Activated CD4-positive, alpha-beta memory T cell treated with anti-CD3 and anti-CD28 coated beads, Interleukin-2, amount 10 ng/mL, durations not matched to agents 7 days and 5 days (primary cell): ENCODE measurements at regions not wholly inside any gene's neighbourhood (a gene's known extent, or its start where the extent isn't known, plus 50 kb on each side); places are given as distances from the start of the nearest gene placed in this dataset.

Experiments used
- CTCF ChIA-PET: fragments of 350-600 bp; sonication (Branson Sonifier 250); formaldehyde crosslinking; loops from one replicate; lab custom pipeline; 2021; ENCODE audit warnings: antibody characterized with exemption, inconsistent platforms; lab: Charles Lee
- POLR2A ChIA-PET: fragments of 350-600 bp; sonication (Branson Sonifier 250); formaldehyde crosslinking; loops from one replicate; lab custom pipeline; 2021; ENCODE audit warnings: antibody characterized with exemption; lab: Charles Lee
- DNase-seq: peaks from one replicate; pipeline ENCODE4 v3.0.0-alpha.2; 2020
- H3K27ac Mint-ChIP-seq: one replicate; pipeline ENCODE4 v1.8.0; 2021; ENCODE audit warnings: mild to moderate bottlenecking, mixed read lengths
- H3K27me3 Mint-ChIP-seq: one replicate; pipeline ENCODE4 v1.8.0; 2021; ENCODE audit warnings: mixed read lengths
- H3K36me3 Mint-ChIP-seq: one replicate; pipeline ENCODE4 v1.8.0; 2021; ENCODE audit warnings: low read depth, mixed read lengths
- H3K4me1 Mint-ChIP-seq: one replicate; pipeline ENCODE4 v1.8.0; 2021; ENCODE audit warnings: mixed read lengths
- H3K4me3 Mint-ChIP-seq: one replicate; pipeline ENCODE4 v1.8.0; 2021; ENCODE audit warnings: mild to moderate bottlenecking, mixed read lengths
- H3K9me3 Mint-ChIP-seq: one replicate; pipeline ENCODE4 v1.8.0; 2021; ENCODE audit warnings: mixed read lengths

- ChIA-PET CTCF (interaction anchor here (0.8 to 5.2 kb wide), 15 partner anchors 11 to 176 kb away, joined by 3 to 42 read pairs (median 7); a partner anchor contains a TSS), POLR2A (interaction anchor here (0.5 to 20.8 kb wide), 45 partner anchors 11 to 1694 kb away, joined by 3 to 1293 read pairs (median 46); partner anchors contain the start of genes HMGN4 and RIPOR2)
- peak; percentile 84 for DNase-seq
- Mint-ChIP-seq H3K4me1 (peaks cover 43% of the 10 kb centered on the region), H3K27me3 (no peaks in the 10 kb centered on the region), H3K36me3 (peaks cover 30% of the 10 kb centered on the region), H3K9me3 (no peaks in the 10 kb centered on the region), H3K27ac (peak overlapping the region; percentile 96), H3K4me3 (peak overlapping the region; percentile 93)
Observed at GRCh38 chr6:26199057-26199772, 112.0 kb downstream of the HFE start.

- peak overlapping the region; percentile 96 for H3K27ac Mint-ChIP-seq
- peaks cover 34% of the 10 kb centered on the region for H3K36me3 Mint-ChIP-seq
- peaks cover 40% of the 10 kb centered on the region for H3K4me1 Mint-ChIP-seq
Observed at GRCh38 chr6:26199773-26200764, 112.8 kb downstream of the HFE start.

GRCh38 chr6:26200918-26201721 is 113.9 kb downstream of the HFE start:
- ChIA-PET CTCF (no interaction called here), POLR2A (interaction anchor here (1.0 to 20.8 kb wide), 9 partner anchors 14 to 175 kb away, joined by 4 to 992 read pairs (median 330); a partner anchor contains a TSS)
- H3K4me1 Mint-ChIP-seq: peaks cover 40% of the 10 kb centered on the region
- no peaks in the 10 kb centered on the region for H3K27me3 Mint-ChIP-seq
- no peak for DNase-seq
- H3K4me3 Mint-ChIP-seq: peak overlapping the region; percentile 52
- peaks cover 25% of the 10 kb centered on the region for H3K36me3 Mint-ChIP-seq
- peak overlapping the region; percentile 83 for H3K27ac Mint-ChIP-seq
- H3K9me3 Mint-ChIP-seq: no peaks in the 10 kb centered on the region

More at GRCh38 chr6:26199773-26200764, 112.8 kb downstream of the HFE start:
- no peaks in the 10 kb centered on the region for H3K27me3 Mint-ChIP-seq
- POLR2A ChIA-PET: interaction anchor here (0.7 to 20.8 kb wide), 37 partner anchors 10 to 1693 kb away, joined by 3 to 1293 read pairs (median 60); partner anchors contain the start of gene RIPOR2
- H3K9me3 Mint-ChIP-seq: no peaks in the 10 kb centered on the region
- peak overlapping the region; percentile 93 for H3K4me3 Mint-ChIP-seq
- DNase-seq: no peak
- CTCF ChIA-PET: interaction anchor here (0.8 to 5.2 kb wide), 14 partner anchors 12 to 177 kb away, joined by 3 to 42 read pairs (median 8); a partner anchor contains a TSS

GRCh38 chr6:26202201-26202611 is 115.0 kb downstream of the HFE start:
- no peak for DNase-seq
- H3K4me3 Mint-ChIP-seq: no peak overlapping the region
- no peaks in the 10 kb centered on the region for H3K9me3 Mint-ChIP-seq
- CTCF ChIA-PET: interaction anchor here (1.0 kb wide), 1 partner anchor 15 kb away, joined by 3 read pairs; a partner anchor contains a TSS
- peak overlapping the region; percentile 32 for H3K27ac Mint-ChIP-seq
- POLR2A ChIA-PET: interaction anchor here (6.6 to 20.8 kb wide), 5 partner anchors 14 to 77 kb away, joined by 113 to 992 read pairs (median 499); a partner anchor contains a TSS
- peaks cover 40% of the 10 kb centered on the region for H3K4me1 Mint-ChIP-seq
- peaks cover 15% of the 10 kb centered on the region for H3K36me3 Mint-ChIP-seq
- no peaks in the 10 kb centered on the region for H3K27me3 Mint-ChIP-seq

- peaks cover 40% of the 10 kb centered on the region for H3K4me1 Mint-ChIP-seq
- ChIA-PET POLR2A (interaction anchor here (0.8 to 20.8 kb wide), 13 partner anchors 6 to 1664 kb away, joined by 3 to 992 read pairs (median 45); a partner anchor contains a TSS), CTCF (interaction anchor here (1.0 kb wide), 1 partner anchor 14 kb away, joined by 3 read pairs; a partner anchor contains a TSS)
- peaks cover 12% of the 10 kb centered on the region for H3K36me3 Mint-ChIP-seq
- no peak overlapping the region for H3K27ac Mint-ChIP-seq
- no peaks in the 10 kb centered on the region for H3K9me3 Mint-ChIP-seq
- H3K4me3 Mint-ChIP-seq: no peak overlapping the region
- no peak for DNase-seq
- no peaks in the 10 kb centered on the region for H3K27me3 Mint-ChIP-seq
Observed at GRCh38 chr6:26202811-26203583, 115.8 kb downstream of the HFE start.

GRCh38 chr6:26204332-26205160 is 117.3 kb downstream of the HFE start:
- CTCF ChIA-PET: interaction anchor here (1.2 to 2.4 kb wide), 5 partner anchors 9 to 46 kb away, joined by 4 to 12 read pairs (median 6); a partner anchor contains a TSS
- DNase-seq: peak; percentile 90
- H3K27me3 Mint-ChIP-seq: no peaks in the 10 kb centered on the region
- peaks cover 35% of the 10 kb centered on the region for H3K4me1 Mint-ChIP-seq
- H3K36me3 Mint-ChIP-seq: peaks cover 4% of the 10 kb centered on the region
- H3K27ac Mint-ChIP-seq: no peak overlapping the region
- no peak overlapping the region for H3K4me3 Mint-ChIP-seq
- POLR2A ChIA-PET: interaction anchor here (0.6 to 20.8 kb wide), 40 partner anchors 8 to 1691 kb away, joined by 3 to 992 read pairs (median 7); a partner anchor contains a TSS
- H3K9me3 Mint-ChIP-seq: no peaks in the 10 kb centered on the region

- ChIA-PET POLR2A (interaction anchor here (0.6 to 20.8 kb wide), 36 partner anchors 9 to 1690 kb away, joined by 3 to 992 read pairs (median 8); a partner anchor contains a TSS), CTCF (interaction anchor here (0.7 to 2.4 kb wide), 7 partner anchors 10 to 367 kb away, joined by 3 to 12 read pairs (median 4); a partner anchor contains a TSS)
- H3K4me1 Mint-ChIP-seq: peaks cover 28% of the 10 kb centered on the region
- H3K27me3 Mint-ChIP-seq: no peaks in the 10 kb centered on the region
- DNase-seq: peak; percentile 88
- H3K9me3 Mint-ChIP-seq: no peaks in the 10 kb centered on the region
- no peak overlapping the region for H3K27ac Mint-ChIP-seq
- H3K4me3 Mint-ChIP-seq: no peak overlapping the region
- H3K36me3 Mint-ChIP-seq: peaks cover 4% of the 10 kb centered on the region
Observed at GRCh38 chr6:26205161-26205624, 118.0 kb downstream of the HFE start.

- H3K27ac Mint-ChIP-seq: no peak overlapping the region
- CTCF ChIA-PET: interaction anchor here (0.7 to 2.4 kb wide), 7 partner anchors 9 to 366 kb away, joined by 3 to 12 read pairs (median 4); a partner anchor contains a TSS
- H3K27me3 Mint-ChIP-seq: no peaks in the 10 kb centered on the region
- DNase-seq: no peak
- no peak overlapping the region for H3K4me3 Mint-ChIP-seq
- POLR2A ChIA-PET: interaction anchor here (0.7 to 20.8 kb wide), 34 partner anchors 9 to 1687 kb away, joined by 3 to 992 read pairs (median 9); a partner anchor contains a TSS
- H3K9me3 Mint-ChIP-seq: no peaks in the 10 kb centered on the region
- peaks cover 26% of the 10 kb centered on the region for H3K4me1 Mint-ChIP-seq
- H3K36me3 Mint-ChIP-seq: peaks cover 4% of the 10 kb centered on the region
Observed at GRCh38 chr6:26205625-26206574, 118.7 kb downstream of the HFE start.
